Peyer's patch (tissue), 4 donors: ENCODE measurements at regions not wholly inside any gene's neighbourhood (a gene's known extent, or its start where the extent isn't known, plus 50 kb on each side); places are given as distances from the start of the nearest gene placed in this dataset.

Experiments used
- POLR2A ChIP-seq, 2 donors: fragments of 450-650 bp; IDR thresholded peaks; one replicate each; pipeline ENCODE4 v1.5.1; 2017; ENCODE audit warnings: antibody characterized with exemption in 2 of 2, mild to moderate bottlenecking in 2 of 2, moderate library complexity in 2 of 2
- TF ChIP-seq, protein P1 (sequence below), 6 experiments: fragments of 450-650 bp in 4 of 6; fragments of 200-600 bp in 2 of 6; sonication (generic) in 1 of 6; IDR thresholded peaks; one replicate each; pipeline ENCODE4 v1.5.1; 2017 to 2019; ENCODE audit warnings: antibody characterized with exemption in 6 of 6, mild to moderate bottlenecking in 3 of 6, moderate library complexity in 1 of 6

DNA sequence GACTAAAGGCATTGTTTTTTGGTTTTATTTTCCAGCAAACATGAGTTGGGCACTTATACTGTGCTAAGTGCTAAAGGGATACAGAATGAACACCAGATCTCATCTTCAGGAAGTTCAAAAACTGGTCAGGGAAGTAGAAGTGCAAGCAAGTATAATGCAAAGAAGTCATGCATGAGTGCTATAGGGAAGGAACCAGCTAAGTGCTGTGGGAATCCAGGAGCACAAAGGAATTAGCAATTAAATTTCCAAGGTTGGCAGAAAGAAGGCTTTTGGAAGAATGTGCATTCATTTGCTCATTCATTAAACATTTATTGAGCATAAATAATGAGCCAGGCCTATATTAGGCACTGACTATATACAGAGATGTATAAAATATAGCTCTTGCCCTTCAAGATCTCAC is 143.7 kb upstream of the ARHGAP42 start:
- TF ChIP-seq, protein P1, sequence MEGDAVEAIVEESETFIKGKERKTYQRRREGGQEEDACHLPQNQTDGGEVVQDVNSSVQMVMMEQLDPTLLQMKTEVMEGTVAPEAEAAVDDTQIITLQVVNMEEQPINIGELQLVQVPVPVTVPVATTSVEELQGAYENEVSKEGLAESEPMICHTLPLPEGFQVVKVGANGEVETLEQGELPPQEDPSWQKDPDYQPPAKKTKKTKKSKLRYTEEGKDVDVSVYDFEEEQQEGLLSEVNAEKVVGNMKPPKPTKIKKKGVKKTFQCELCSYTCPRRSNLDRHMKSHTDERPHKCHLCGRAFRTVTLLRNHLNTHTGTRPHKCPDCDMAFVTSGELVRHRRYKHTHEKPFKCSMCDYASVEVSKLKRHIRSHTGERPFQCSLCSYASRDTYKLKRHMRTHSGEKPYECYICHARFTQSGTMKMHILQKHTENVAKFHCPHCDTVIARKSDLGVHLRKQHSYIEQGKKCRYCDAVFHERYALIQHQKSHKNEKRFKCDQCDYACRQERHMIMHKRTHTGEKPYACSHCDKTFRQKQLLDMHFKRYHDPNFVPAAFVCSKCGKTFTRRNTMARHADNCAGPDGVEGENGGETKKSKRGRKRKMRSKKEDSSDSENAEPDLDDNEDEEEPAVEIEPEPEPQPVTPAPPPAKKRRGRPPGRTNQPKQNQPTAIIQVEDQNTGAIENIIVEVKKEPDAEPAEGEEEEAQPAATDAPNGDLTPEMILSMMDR (IDR thresholded peaks at IDR 0.05) = no peak
- no peak for TF ChIP-seq POLR2A (IDR thresholded peaks at IDR 0.05)
